HEK293T (cell line): ENCODE measurements at regions not wholly inside any gene's neighbourhood (a gene's known extent, or its start where the extent isn't known, plus 50 kb on each side); places are given as distances from the start of the nearest gene placed in this dataset.
"Not testable (repeated sequence)": the region's sequence is repeated elsewhere in the genome, so short reads cannot be mapped to it uniquely, and the experiment has no call there.

ENCODE experiments used
- CTCF ChIA-PET: fragments of 350-600 bp; formaldehyde crosslinking; extraction: SDS; loops from one replicate; lab custom pipeline; 2021; ENCODE audit warnings: antibody characterized with exemption, inconsistent platforms; lab: Yijun Ruan, JAX
- POLR2A ChIA-PET: fragments of 350-600 bp; formaldehyde crosslinking; extraction: SDS; loops from one replicate; lab custom pipeline; 2020; ENCODE audit warnings: antibody characterized with exemption, inconsistent platforms; lab: Yijun Ruan, JAX
- DNase-seq: peaks from one replicate; pipeline ENCODE4 v3.0.0; 2012; ENCODE audit warnings: mixed read lengths; ENCODE audit errors: extremely low spot score
- ARNT ChIP-seq: fragments of 450-650 bp; IDR thresholded peaks from 2 replicates; pipeline ENCODE4 v1.6.1; 2017; ENCODE audit warnings: mild to moderate bottlenecking
- BHLHE40 ChIP-seq: fragments of 450-650 bp; IDR thresholded peaks from 2 replicates; pipeline ENCODE4 v1.6.1; 2016; ENCODE audit warnings: mild to moderate bottlenecking, moderate library complexity, borderline replicate concordance
- CTBP1 ChIP-seq: fragments of 450-650 bp; IDR thresholded peaks from 2 replicates; pipeline ENCODE4 v1.6.1; 2016; ENCODE audit warnings: borderline replicate concordance
- ELF4 ChIP-seq: fragments of 450-650 bp; IDR thresholded peaks from 2 replicates; pipeline ENCODE4 v1.6.1; 2017; ENCODE audit warnings: antibody characterized with exemption
- FOXA1 ChIP-seq: fragments of 450-650 bp; IDR thresholded peaks from 2 replicates; pipeline ENCODE4 v1.6.1; 2016; ENCODE audit warnings: mild to moderate bottlenecking
- FOXK2 ChIP-seq: fragments of 450-650 bp; IDR thresholded peaks from 2 replicates; pipeline ENCODE4 v1.6.1; 2016; ENCODE audit warnings: mild to moderate bottlenecking
- FOXM1 ChIP-seq: fragments of 450-650 bp; IDR thresholded peaks from 2 replicates; pipeline ENCODE4 v1.6.1; 2017; ENCODE audit warnings: mild to moderate bottlenecking, borderline replicate concordance
- HDGF ChIP-seq: fragments of 450-650 bp; IDR thresholded peaks from 2 replicates; pipeline ENCODE4 v1.6.1; 2017; ENCODE audit warnings: antibody characterized with exemption, borderline replicate concordance
- L3MBTL2 ChIP-seq: fragments of 450-650 bp; conservative IDR thresholded peaks from 2 replicates; pipeline ENCODE4 v1.6.1; 2016; ENCODE audit warnings: mild to moderate bottlenecking
- LEF1 ChIP-seq: fragments of 450-650 bp; IDR thresholded peaks from 2 replicates; pipeline ENCODE4 v1.6.1; 2017; ENCODE audit warnings: mild to moderate bottlenecking, borderline replicate concordance
- NFRKB ChIP-seq: fragments of 450-650 bp; IDR thresholded peaks from 2 replicates; pipeline ENCODE4 v1.6.1; 2016; ENCODE audit warnings: mild to moderate bottlenecking, moderate library complexity
- SP1 ChIP-seq: fragments of 450-650 bp; IDR thresholded peaks from 2 replicates; pipeline ENCODE4 v1.6.1; 2017
- SUZ12 ChIP-seq: fragments of 450-650 bp; IDR thresholded peaks from 2 replicates; pipeline ENCODE4 v1.6.1; 2016; ENCODE audit warnings: mild to moderate bottlenecking
- TARDBP ChIP-seq: fragments of 450-650 bp; IDR thresholded peaks from 2 replicates; pipeline ENCODE4 v1.6.1; 2016
- ZNF384 ChIP-seq: fragments of 450-650 bp; IDR thresholded peaks from 2 replicates; pipeline ENCODE4 v1.6.1; 2016
- TF ChIP-seq, protein P1 (sequence below): fragments of 450-650 bp; IDR thresholded peaks from 2 replicates; pipeline ENCODE4 v1.6.1; 2016

DNA sequence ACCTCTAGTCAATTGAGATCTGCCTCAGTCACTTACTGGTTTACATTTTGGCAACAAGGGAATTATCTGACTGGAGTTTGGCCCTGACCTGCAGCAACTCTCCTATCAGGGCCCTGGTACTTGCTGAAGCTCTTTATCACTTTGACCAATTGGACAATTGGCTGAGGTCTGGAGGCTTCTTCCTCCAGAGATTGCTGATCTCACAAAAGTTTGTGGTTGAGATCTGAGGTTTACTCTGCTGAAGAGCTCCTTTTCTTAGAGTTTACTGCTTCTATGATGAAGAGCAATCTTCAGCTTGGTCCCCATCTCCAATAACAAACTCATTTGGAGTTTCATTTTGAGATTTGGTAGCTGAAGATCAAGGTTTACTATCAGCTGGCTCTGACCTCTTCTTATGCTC is 276.9 kb upstream of the SGCG start:
- POLR2A ChIA-PET, result no interaction called here
- DNase-seq, result no peak
- TF ChIP-seq, protein P1, sequence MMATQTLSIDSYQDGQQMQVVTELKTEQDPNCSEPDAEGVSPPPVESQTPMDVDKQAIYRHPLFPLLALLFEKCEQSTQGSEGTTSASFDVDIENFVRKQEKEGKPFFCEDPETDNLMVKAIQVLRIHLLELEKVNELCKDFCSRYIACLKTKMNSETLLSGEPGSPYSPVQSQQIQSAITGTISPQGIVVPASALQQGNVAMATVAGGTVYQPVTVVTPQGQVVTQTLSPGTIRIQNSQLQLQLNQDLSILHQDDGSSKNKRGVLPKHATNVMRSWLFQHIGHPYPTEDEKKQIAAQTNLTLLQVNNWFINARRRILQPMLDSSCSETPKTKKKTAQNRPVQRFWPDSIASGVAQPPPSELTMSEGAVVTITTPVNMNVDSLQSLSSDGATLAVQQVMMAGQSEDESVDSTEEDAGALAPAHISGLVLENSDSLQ, result no peak
- TF ChIP-seq FOXK2 (no peak), TARDBP (no peak), SUZ12 (no peak), L3MBTL2 (no peak), ARNT (no peak), BHLHE40 (no peak), FOXM1 (no peak), ZNF384 (no peak), SP1 (no peak), FOXA1 (no peak), HDGF (no peak), LEF1 (no peak), ELF4 (no peak), CTBP1 (no peak)
- CTCF ChIA-PET, result no interaction called here

DNA sequence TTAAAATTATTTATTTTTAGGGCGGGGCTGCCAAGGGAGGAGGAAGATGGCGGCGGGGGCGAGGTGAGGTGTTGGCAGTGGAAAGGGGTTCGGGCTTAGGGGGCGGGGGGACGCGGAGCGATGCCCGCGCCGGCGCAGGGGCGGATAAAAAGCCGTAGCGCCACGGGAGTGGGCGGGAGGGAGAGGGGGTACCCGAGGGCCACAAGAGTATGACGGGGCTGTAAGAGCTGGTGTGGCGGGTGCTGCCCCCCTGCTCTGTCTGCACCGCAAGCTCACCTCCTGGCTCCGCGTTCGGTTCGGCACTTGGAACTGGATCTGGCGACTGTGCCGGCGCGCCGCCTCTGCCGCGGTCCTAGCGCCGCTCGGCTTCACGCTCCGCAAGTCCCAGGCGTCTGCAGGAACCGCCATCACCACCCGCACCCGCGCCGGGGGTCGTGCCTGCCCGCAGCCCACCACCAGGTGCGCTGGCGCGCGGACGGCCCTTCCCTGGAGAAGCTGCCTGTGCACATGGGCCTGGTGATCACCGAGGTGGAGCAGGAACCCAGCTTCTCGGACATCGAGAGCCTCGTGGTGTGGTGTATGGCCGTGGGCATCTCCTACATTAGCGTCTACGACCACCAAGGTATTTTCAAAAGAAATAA is 265.2 kb upstream of the SGCG start:
- TF ChIP-seq HDGF, result no peak
- peak; percentile 62 for TF ChIP-seq L3MBTL2
- CTCF ChIA-PET, result no interaction called here
- peak; percentile 35 for DNase-seq
- POLR2A ChIA-PET, result no interaction called here

DNA sequence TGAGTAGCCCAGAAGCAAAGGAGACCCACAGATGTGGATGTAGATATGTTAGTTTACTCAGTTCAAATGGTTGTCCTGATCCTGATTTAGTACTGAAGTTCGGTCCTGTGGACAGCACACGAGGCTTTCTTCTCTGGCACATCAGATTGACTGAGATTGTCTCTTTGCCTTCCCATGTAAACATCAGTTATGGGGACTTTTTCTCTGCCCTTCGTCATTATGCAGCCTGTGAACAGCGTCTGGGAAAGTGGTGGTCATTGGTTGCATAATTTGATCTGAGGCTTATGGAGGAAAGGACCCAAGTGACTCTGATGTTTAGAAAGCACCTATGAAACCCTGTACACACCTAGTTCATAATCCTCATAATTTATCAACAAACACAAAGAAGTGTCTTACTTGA is 264.5 kb upstream of the SGCG start:
- DNase-seq, CTCF ChIA-PET, POLR2A ChIA-PET: not testable (repeated sequence)

DNA sequence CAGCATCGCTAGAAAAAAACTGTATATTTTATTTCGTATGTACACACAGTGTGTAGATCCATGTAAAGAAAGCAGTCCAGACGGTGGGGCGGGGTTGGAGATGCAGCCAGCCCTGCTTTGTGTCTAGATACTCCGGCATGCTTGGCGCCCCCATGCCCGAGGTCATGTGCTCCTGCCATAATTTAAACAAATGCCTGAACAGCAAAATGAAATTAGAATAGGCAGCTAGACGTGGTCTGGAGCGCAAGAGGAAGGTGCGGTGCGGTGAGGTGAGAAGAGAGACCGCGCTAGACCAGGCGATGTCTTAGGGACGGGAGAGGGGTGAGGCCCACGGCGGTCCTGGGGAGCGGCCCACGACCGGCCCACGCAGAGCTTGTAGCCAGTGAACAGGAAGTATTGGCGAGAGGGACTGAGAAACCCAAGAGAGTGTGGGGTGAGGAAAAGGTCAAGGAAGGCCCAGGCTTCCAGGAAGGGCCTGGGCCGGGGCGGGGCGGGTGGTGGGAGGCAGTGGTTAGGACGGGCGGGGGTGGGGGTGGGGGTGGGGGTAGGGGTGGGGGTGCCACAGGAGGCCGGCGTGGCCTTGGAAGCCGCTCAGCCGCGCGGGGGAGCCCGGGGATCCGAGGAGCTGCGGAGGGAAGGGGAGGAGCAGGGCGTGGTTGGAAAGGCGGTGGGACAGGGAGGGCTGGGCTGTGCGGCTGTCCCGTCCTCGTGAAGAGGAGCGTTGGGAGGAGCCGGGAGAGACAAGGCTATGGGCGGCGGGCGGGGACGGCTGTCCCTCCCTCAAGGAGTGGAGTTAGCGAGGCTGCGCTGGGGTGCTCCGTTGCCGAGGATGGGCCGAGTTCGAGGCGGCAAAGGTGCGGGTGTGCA is 254.7 kb upstream of the SGCG start:
- POLR2A ChIA-PET, result no interaction called here
- CTCF ChIA-PET, result no interaction called here
- no peak for DNase-seq
- TF ChIP-seq, protein P1, result no peak
- TF ChIP-seq ZNF384 (no peak), BHLHE40 (no peak), TARDBP (no peak), NFRKB (no peak), SUZ12 (no peak), ELF4 (no peak)

DNA sequence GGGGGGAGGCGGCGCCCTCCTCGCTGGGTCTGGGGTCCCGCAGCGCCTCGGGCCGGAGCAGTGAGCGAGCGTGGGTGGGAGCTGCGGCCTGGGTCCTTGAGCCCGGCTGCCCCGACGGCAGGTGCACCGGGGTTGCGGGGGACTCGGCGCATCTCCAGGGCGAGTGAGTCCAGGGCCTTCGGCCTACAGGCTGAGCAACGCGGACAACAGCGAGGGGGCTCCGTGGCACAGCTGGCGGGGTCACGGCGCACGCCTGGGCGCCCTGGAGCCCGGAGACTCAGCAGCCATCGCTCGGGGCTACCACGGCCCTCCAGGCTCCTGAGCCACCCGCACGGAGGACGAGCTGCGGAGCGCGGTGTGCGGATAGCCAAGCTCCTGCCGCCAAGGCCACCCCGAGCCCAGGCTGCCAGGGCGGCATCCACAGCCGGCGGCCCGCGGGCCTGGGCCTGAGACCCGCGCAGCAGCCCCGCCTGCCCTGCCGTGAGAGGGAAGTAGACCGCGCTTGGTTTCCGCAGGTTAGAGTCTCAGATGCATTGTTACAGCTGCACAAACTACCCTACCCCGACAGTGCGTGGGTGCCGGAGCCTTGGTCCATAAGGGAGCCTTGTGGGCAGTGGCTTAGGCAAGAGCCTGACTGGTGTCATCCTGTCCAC is 253.9 kb upstream of the SGCG start:
- ChIA-PET POLR2A (no interaction called here), CTCF (no interaction called here)
- no peak for TF ChIP-seq SUZ12
- TF ChIP-seq LEF1, result no peak
- TF ChIP-seq SP1, result no peak
- TF ChIP-seq BHLHE40, result no peak
- DNase-seq, result no peak

DNA sequence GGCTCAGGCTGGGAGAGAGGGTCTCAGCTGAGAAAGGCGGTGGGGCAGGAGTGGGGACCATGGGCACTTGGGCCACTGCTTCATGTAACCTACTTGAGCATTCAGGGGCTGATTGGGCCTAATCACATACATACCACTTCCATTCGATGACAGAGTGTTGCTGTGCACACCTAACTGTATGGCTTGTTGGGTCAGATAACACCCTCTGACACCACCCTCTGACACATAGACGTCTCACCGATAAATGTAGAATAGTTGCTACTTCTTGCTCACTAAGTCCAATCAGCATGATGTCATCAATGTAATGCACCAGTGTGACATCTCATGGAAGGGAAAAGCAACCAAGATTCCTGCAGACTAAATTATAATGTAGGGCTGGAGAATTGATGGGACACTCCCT is 252.9 kb upstream of the SGCG start:
- DNase-seq, POLR2A ChIA-PET, CTCF ChIA-PET: not testable (repeated sequence)

DNA sequence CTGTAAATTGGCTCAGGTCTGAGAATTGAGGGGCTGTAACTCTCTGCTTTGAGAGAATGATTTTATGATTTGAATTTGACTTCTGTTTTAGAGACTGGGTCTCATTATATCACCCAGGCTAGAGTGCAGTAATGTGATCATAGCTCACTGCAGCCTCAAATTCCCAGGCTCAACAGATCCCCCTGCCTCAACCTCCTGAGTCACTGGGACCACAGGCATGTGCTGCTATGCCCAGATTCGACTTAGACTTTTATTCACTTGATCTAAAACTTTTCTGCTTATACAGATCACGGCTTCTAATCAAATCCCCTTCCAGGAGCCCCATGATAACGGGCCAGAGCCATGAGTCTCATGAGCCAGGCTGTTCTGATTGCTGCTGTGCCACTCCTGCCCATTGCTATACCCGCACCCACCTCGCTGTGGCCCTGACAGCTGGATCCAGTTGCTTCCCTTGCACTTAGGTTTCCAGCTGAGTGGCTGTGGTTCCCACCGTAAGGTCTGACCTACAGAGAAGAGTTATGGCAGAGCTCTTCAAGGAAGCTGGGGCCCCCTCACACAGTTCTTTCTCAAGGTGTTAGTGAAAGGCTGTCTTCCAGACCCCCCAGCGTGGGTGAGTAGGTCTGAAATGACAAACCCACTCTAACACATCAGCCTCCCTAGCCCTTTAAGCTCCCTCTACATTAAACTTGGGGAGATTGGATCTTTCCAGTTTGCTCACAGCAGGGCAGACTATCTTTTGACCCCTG is 251.2 kb upstream of the SGCG start:
- no peak for DNase-seq
- CTCF ChIA-PET, result no interaction called here

More for the DNA sequence above, 251.2 kb upstream of the SGCG start:
- POLR2A ChIA-PET, result no interaction called here
- TF ChIP-seq ARNT, result no peak
- no peak for TF ChIP-seq LEF1
- TF ChIP-seq NFRKB, result no peak
- TF ChIP-seq SP1, result no peak
- TF ChIP-seq ZNF384, result no peak
- TF ChIP-seq SUZ12, result no peak
- TF ChIP-seq FOXA1, result no peak
- TF ChIP-seq, protein P1, result no peak
